ENCODE measurements at regions not wholly inside any gene's neighbourhood (a gene's known extent, or its start where the extent isn't known, plus 50 kb on each side); places are given as distances from the start of the nearest gene placed in this dataset.

DNA sequence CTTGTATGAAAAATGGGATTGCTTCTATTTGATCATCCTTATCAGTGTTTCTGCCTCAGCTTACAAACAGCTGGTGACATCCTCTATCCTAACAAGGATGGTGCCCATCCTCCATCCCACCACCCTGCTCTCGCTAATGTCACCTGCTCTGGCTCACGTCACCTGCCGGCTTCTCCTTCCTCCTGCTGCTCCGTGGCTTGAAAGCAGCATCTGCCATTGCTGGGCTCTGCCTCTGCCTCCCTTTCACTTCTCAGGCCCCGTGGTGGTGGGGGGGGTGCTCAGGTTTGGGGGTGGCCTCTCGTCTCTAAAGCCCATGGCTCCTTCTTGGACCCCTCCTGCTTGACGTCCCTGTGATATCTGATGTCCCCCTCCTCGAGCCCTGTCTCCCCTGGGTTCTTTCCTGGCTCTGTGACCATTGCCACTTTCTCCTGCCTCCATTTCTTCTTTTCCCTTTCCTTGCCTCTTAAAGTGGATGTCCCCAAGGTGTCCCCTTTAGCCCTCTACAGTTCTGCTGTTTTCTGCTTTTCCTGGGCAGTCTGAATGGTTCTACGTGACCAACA lies 135.5 kb upstream of the ERRFI1 start:
- no peaks in the 10 kb centered on the region for H3K27me3 ChIP-seq (ENCODE audit: control insufficient read depth, insufficient read depth, low read length)
- peak overlapping the region; percentile 1; the same call in 1 of the 2 replicates for H3K4ac ChIP-seq (ENCODE audit: low read depth, low read length)
- H3K9ac ChIP-seq (ENCODE audit: low read depth, low read length), result no peak overlapping the region
- CTCF ChIA-PET, result no interaction called here
- peaks cover 3% of the 10 kb centered on the region; the same call in 1 of the 2 replicates for H3K9me1 ChIP-seq (ENCODE audit: insufficient read depth, low read length)
- H3K79me1 ChIP-seq (ENCODE audit: low read depth in 1 of 2, low read length in 2 of 2), result no peaks in the 10 kb centered on the region
- no peak overlapping the region for H3K56ac ChIP-seq (ENCODE audit: extremely low read depth, insufficient read depth, low read length)
- no peak overlapping the region for H4K5ac ChIP-seq (ENCODE audit: low read depth, low read length)
- H2BK120ac ChIP-seq (ENCODE audit: low read depth, low read length), result no peak overlapping the region
- no peak overlapping the region for H2BK5ac ChIP-seq (ENCODE audit: low read depth, low read length, poor library complexity, severe bottlenecking)
- dilution Hi-C loops (cut with HindIII; ENCODE audit: low sequenced_read_pairs, unreplicated experiment) (no loop called here), in situ Hi-C loops (cut with MboI; ENCODE audit: low sequenced_read_pairs) (no loop called here), intact Hi-C loops (cut with micrococcal nuclease) (no loop called here)
- H3K18ac ChIP-seq (ENCODE audit: low read depth, low read length), result no peak overlapping the region
- no peak overlapping the region for H2BK15ac ChIP-seq (ENCODE audit: low read depth, low read length)
- H2AK5ac ChIP-seq (ENCODE audit: low read depth, low read length), result peak overlapping the region; percentile 54
- no peak overlapping the region for H3K23ac ChIP-seq (ENCODE audit: low read depth, low read length)
- H4K20me1 ChIP-seq (ENCODE audit: insufficient read depth, low read length), result no peaks in the 10 kb centered on the region
- no peak overlapping the region for H4K8ac ChIP-seq (ENCODE audit: low read depth in 2 of 2, low read length in 2 of 2)
- 0 out of 2 replicates have a peak overlapping the region, but pooled peaks have one; percentile 16 for H2BK20ac ChIP-seq (ENCODE audit: low read depth, low read length)
- TF ChIP-seq MXI1 (IDR thresholded peaks at IDR 0.05; ENCODE audit: borderline replicate concordance, low read depth, low read length) (no peak), MAFK (IDR thresholded peaks at IDR 0.05; ENCODE audit: low read depth, low read length) (no peak), USF2 (IDR thresholded peaks at IDR 0.05; ENCODE audit: low read depth, low read length) (no peak), RAD21 (IDR thresholded peaks at IDR 0.05; ENCODE audit: low read length) (no peak), RCOR1 (IDR thresholded peaks at IDR 0.05; ENCODE audit: insufficient replicate concordance, low read length) (no peak), SMC3 (IDR thresholded peaks at IDR 0.05; ENCODE audit: low read depth, low read length) (no peak), CHD1 (IDR thresholded peaks at IDR 0.05; ENCODE audit: low read depth, low read length) (no peak), FOS (IDR thresholded peaks at IDR 0.05; ENCODE audit: low read depth, low read length) (no peak), BHLHE40 (IDR thresholded peaks at IDR 0.05; ENCODE audit: low read depth, low read length) (no peak), NFE2L2 (IDR thresholded peaks at IDR 0.05; ENCODE audit: low read depth, low read length) (no peak), CEBPB (IDR thresholded peaks at IDR 0.05; ENCODE audit: low read depth, low read length) (no peak)
- TF ChIP-seq, protein P1, sequence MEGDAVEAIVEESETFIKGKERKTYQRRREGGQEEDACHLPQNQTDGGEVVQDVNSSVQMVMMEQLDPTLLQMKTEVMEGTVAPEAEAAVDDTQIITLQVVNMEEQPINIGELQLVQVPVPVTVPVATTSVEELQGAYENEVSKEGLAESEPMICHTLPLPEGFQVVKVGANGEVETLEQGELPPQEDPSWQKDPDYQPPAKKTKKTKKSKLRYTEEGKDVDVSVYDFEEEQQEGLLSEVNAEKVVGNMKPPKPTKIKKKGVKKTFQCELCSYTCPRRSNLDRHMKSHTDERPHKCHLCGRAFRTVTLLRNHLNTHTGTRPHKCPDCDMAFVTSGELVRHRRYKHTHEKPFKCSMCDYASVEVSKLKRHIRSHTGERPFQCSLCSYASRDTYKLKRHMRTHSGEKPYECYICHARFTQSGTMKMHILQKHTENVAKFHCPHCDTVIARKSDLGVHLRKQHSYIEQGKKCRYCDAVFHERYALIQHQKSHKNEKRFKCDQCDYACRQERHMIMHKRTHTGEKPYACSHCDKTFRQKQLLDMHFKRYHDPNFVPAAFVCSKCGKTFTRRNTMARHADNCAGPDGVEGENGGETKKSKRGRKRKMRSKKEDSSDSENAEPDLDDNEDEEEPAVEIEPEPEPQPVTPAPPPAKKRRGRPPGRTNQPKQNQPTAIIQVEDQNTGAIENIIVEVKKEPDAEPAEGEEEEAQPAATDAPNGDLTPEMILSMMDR (conservative IDR thresholded peaks at IDR 0.05; ENCODE audit: low read depth, low read length), result no peak
- ATAC-seq (ENCODE audit: low read depth) (no peak), DNase-seq (no peak)
- no peak overlapping the region for H2AK9ac ChIP-seq (replicated peaks; ENCODE audit: low read depth, low read length, poor library complexity)
- no peak overlapping the region for H3K4me3 ChIP-seq (ENCODE audit: insufficient read depth, low read depth, low read length)
- no peaks in the 10 kb centered on the region; the same call in 1 of the 2 replicates for H3K9me3 ChIP-seq (ENCODE audit: control insufficient read depth, insufficient read depth, low read length)
- no peak overlapping the region for H2AFZ ChIP-seq (replicated peaks; ENCODE audit: low read length, poor library complexity)
- no peak overlapping the region for H4K91ac ChIP-seq (ENCODE audit: insufficient read depth, low read depth, low read length)
- BruUV-seq (replicated peaks), result no TSS peak
- peak overlapping the region; percentile 47; the same call in 1 of the 2 replicates for H3K14ac ChIP-seq (replicated peaks; ENCODE audit: low read depth, low read length)
- H3K4me1 ChIP-seq (ENCODE audit: control insufficient read depth, insufficient read depth, low read length), result no peaks in the 10 kb centered on the region
- no peaks in the 10 kb centered on the region for H3K36me3 ChIP-seq (ENCODE audit: control insufficient read depth, insufficient read depth, low read length)
- POLR2A ChIA-PET (ENCODE audit: unreplicated experiment), result no interaction called here
- H3K27ac ChIP-seq (ENCODE audit: insufficient read depth, low read length), result no peak overlapping the region
- no peak overlapping the region for H3K4me2 ChIP-seq (ENCODE audit: low read depth, low read length)
- 100% methylated on average over 1 of the region's 9 CpGs; no CpG with 5 or more reads in 1 of the 2 experiments for WGBS, 2 experiments (ENCODE audit: extremely low coverage in 2 of 2, insufficient read length in 1 of 2)
